Lower leg skin (tissue), 3 donors: ENCODE measurements at regions not wholly inside any gene's neighbourhood (a gene's known extent, or its start where the extent isn't known, plus 50 kb on each side); places are given as distances from the start of the nearest gene placed in this dataset.

Experiments used
- CTCF ChIP-seq, 3 donors: fragments of 450-650 bp; IDR thresholded peaks; one replicate each; pipeline ENCODE4 v1.5.1; 2016; ENCODE audit warnings: antibody characterized with exemption in 3 of 3, mild to moderate bottlenecking in 3 of 3, moderate library complexity in 2 of 3
- POLR2A ChIP-seq, 2 donors: fragments of 450-650 bp; IDR thresholded peaks; one replicate each; pipeline ENCODE4 v1.6.1; 2016 to 2017; ENCODE audit warnings: antibody characterized with exemption in 2 of 2, mild to moderate bottlenecking in 1 of 2, moderate library complexity in 1 of 2

- TF ChIP-seq CTCF (IDR thresholded peaks at IDR 0.05), result no peak
- TF ChIP-seq POLR2A (IDR thresholded peaks at IDR 0.05), result no peak
These were observed 1242.2 kb upstream of the EYS start for GRCh38 chr6:66949191-66949661.
